Vagina (tissue), 2 donors: ENCODE measurements at regions not wholly inside any gene's neighbourhood (a gene's known extent, or its start where the extent isn't known, plus 50 kb on each side); places are given as distances from the start of the nearest gene placed in this dataset.

Experiments
- DNase-seq, 2 donors: peaks; one replicate each; pipeline ENCODE4 v3.0.0-alpha.2; 2017; ENCODE audit errors: extremely low spot score in 2 of 2
- H3K27ac ChIP-seq: fragments of 200-600 bp; sonication (generic); one replicate; pipeline ENCODE4 v1.5.1; 2019
- H3K27me3 ChIP-seq: fragments of 200-600 bp; sonication (generic); one replicate; pipeline ENCODE4 v1.5.1; 2019
- H3K36me3 ChIP-seq, 2 donors: fragments of 200-600 bp; sonication (generic); one replicate each; pipeline ENCODE4 v1.5.1; 2017 to 2019
- H3K4me1 ChIP-seq: fragments of 200-600 bp; sonication (generic); one replicate; pipeline ENCODE4 v1.5.1; 2019
- H3K4me3 ChIP-seq, 2 donors: fragments of 200-600 bp; sonication (generic); 1 replicate in 1 of 2; 2 replicates in 1 of 2; pipeline ENCODE4 v1.5.1; 2016 to 2019
- H3K9me3 ChIP-seq: fragments of 200-600 bp; sonication (generic); one replicate; pipeline ENCODE4 v1.5.1; 2019
- CTCF ChIP-seq, 3 experiments: fragments of 450-650 bp in 2 of 3; fragments of 200-600 bp in 1 of 3; sonication (generic) in 1 of 3; IDR thresholded peaks; one replicate each; pipeline ENCODE4 v1.5.1; 2017 to 2019; ENCODE audit warnings: antibody characterized with exemption in 3 of 3, mild to moderate bottlenecking in 2 of 3, moderate library complexity in 2 of 3
- POLR2A ChIP-seq, 2 donors: fragments of 450-650 bp; IDR thresholded peaks; one replicate each; pipeline ENCODE4 v1.6.1; 2017; ENCODE audit warnings: antibody characterized with exemption in 2 of 2, mild to moderate bottlenecking in 2 of 2, moderate library complexity in 2 of 2
- POLR2AphosphoS5 ChIP-seq, 2 donors: sonication (generic); formaldehyde crosslinking; IDR thresholded peaks; one replicate each; pipeline ENCODE4 v1.9.0; 2017; ENCODE audit warnings: antibody characterized with exemption in 2 of 2, mild to moderate bottlenecking in 2 of 2, low read depth in 1 of 2; ENCODE audit not compliant: insufficient read depth in 1 of 2
- intact Hi-C: fragments of 100-400 bp; cut with DNase I; formaldehyde crosslinking; loops from one replicate; pipeline ENCODE4 v1.15.1; 2023

GRCh38 chr5:44619875-44620610 is 188.7 kb upstream of the MRPS30 start:
- H3K4me3 ChIP-seq, result no peak overlapping the region
- no peak overlapping the region for H3K27ac ChIP-seq
- no peaks in the 10 kb centered on the region for H3K9me3 ChIP-seq
- no peaks in the 10 kb centered on the region for H3K36me3 ChIP-seq
- intact Hi-C loops, result no loop called here
- TF ChIP-seq POLR2AphosphoS5 (IDR thresholded peaks at IDR 0.05; ENCODE audit: insufficient read depth in 1 of 2, low read depth in 1 of 2) (no peak), CTCF (IDR thresholded peaks at IDR 0.05) (no peak), POLR2A (IDR thresholded peaks at IDR 0.05) (no peak)
- no peaks in the 10 kb centered on the region for H3K4me1 ChIP-seq
- DNase-seq, result no peak
- H3K27me3 ChIP-seq, result no peaks in the 10 kb centered on the region

GRCh38 chr5:44614845-44615244 is 193.9 kb upstream of the MRPS30 start:
- Histone ChIP-seq H3K27me3 (no peaks in the 10 kb centered on the region), H3K9me3 (no peaks in the 10 kb centered on the region), H3K4me3 (no peak overlapping the region), H3K27ac (no peak overlapping the region), H3K36me3 (no peaks in the 10 kb centered on the region), H3K4me1 (no peaks in the 10 kb centered on the region)
- intact Hi-C loops, result no loop called here
- no peak for DNase-seq
- TF ChIP-seq POLR2A (IDR thresholded peaks at IDR 0.05) (no peak), POLR2AphosphoS5 (IDR thresholded peaks at IDR 0.05; ENCODE audit: insufficient read depth in 1 of 2, low read depth in 1 of 2) (no peak), CTCF (IDR thresholded peaks at IDR 0.05) (no peak)

GRCh38 chr5:44613936-44614335 is 194.8 kb upstream of the MRPS30 start:
- DNase-seq, result no peak
- intact Hi-C loops, result no loop called here
- Histone ChIP-seq H3K27me3 (no peaks in the 10 kb centered on the region), H3K27ac (no peak overlapping the region), H3K4me1 (no peaks in the 10 kb centered on the region), H3K4me3 (no peak overlapping the region), H3K9me3 (no peaks in the 10 kb centered on the region), H3K36me3 (no peaks in the 10 kb centered on the region)
- TF ChIP-seq POLR2AphosphoS5 (IDR thresholded peaks at IDR 0.05; ENCODE audit: insufficient read depth in 1 of 2, low read depth in 1 of 2) (no peak), POLR2A (IDR thresholded peaks at IDR 0.05) (no peak), CTCF (IDR thresholded peaks at IDR 0.05) (no peak)

GRCh38 chr5:44605926-44606325 is 202.8 kb upstream of the MRPS30 start:
- Histone ChIP-seq H3K27ac (no peak overlapping the region), H3K36me3 (no peaks in the 10 kb centered on the region), H3K4me3 (no peak overlapping the region), H3K4me1 (no peaks in the 10 kb centered on the region), H3K27me3 (no peaks in the 10 kb centered on the region), H3K9me3 (no peaks in the 10 kb centered on the region)
- intact Hi-C loops, result no loop called here
- TF ChIP-seq POLR2A (IDR thresholded peaks at IDR 0.05) (no peak), CTCF (IDR thresholded peaks at IDR 0.05) (no peak), POLR2AphosphoS5 (IDR thresholded peaks at IDR 0.05; ENCODE audit: insufficient read depth in 1 of 2, low read depth in 1 of 2) (no peak)
- no peak for DNase-seq

- no peaks in the 10 kb centered on the region for H3K4me1 ChIP-seq
- intact Hi-C loops, result no loop called here
- TF ChIP-seq POLR2AphosphoS5 (IDR thresholded peaks at IDR 0.05; ENCODE audit: insufficient read depth in 1 of 2, low read depth in 1 of 2) (no peak), CTCF (IDR thresholded peaks at IDR 0.05) (no peak), POLR2A (IDR thresholded peaks at IDR 0.05) (no peak)
- H3K36me3 ChIP-seq, result no peaks in the 10 kb centered on the region
- H3K4me3 ChIP-seq, result no peak overlapping the region
- no peaks in the 10 kb centered on the region for H3K27me3 ChIP-seq
- no peaks in the 10 kb centered on the region for H3K9me3 ChIP-seq
- H3K27ac ChIP-seq, result no peak overlapping the region
- no peak for DNase-seq
Observed at GRCh38 chr5:44603496-44604272, 205.1 kb upstream of the MRPS30 start.
